ENCODE measurements at regions not wholly inside any gene's neighbourhood (a gene's known extent, or its start where the extent isn't known, plus 50 kb on each side); places are given as distances from the start of the nearest gene placed in this dataset.

- TF ChIP-seq CTCF (IDR thresholded peaks at IDR 0.05) = no peak
- no peak for TF ChIP-seq POLR2A (IDR thresholded peaks at IDR 0.05)
These were observed 1357.6 kb upstream of the B3GALT2 start for GRCh38 chr1:194544012-194544411.

All from heart left ventricle (tissue), 13 donors.